Neuronal stem cell (in vitro differentiated cells): ENCODE measurements at regions not wholly inside any gene's neighbourhood (a gene's known extent, or its start where the extent isn't known, plus 50 kb on each side); places are given as distances from the start of the nearest gene placed in this dataset.

Source experiments
- DNase-seq: peaks from one replicate; pipeline ENCODE4 v3.0.0-alpha.2; 2013; ENCODE audit warnings: low spot score
- H2AFZ ChIP-seq: one replicate; pipeline ENCODE4 v1.6.1; 2013; ENCODE audit warnings: mild to moderate bottlenecking, low read length, inconsistent platforms
- H2AK5ac ChIP-seq: 2 replicates; pipeline ENCODE4 v1.6.1; 2013; ENCODE audit warnings: low read depth, mild to moderate bottlenecking, inconsistent platforms, low read length, moderate library complexity, mixed read lengths
- H2BK120ac ChIP-seq: 2 replicates; pipeline ENCODE4 v1.6.1; 2013; ENCODE audit warnings: low read depth, mild to moderate bottlenecking, inconsistent platforms, low read length, moderate library complexity, mixed read lengths
- H2BK12ac ChIP-seq: one replicate; pipeline ENCODE4 v1.6.1; 2013; ENCODE audit warnings: low read length, inconsistent platforms
- H2BK15ac ChIP-seq: 2 replicates; pipeline ENCODE4 v1.6.1; 2013; ENCODE audit warnings: mild to moderate bottlenecking, low read length, inconsistent platforms, mixed read lengths
- H2BK5ac ChIP-seq: one replicate; pipeline ENCODE4 v1.6.1; 2013; ENCODE audit warnings: inconsistent platforms, mild to moderate bottlenecking, low read length, moderate library complexity
- H3K14ac ChIP-seq: one replicate; pipeline ENCODE4 v1.6.1; 2013; ENCODE audit warnings: low read length, inconsistent platforms
- H3K18ac ChIP-seq: 2 replicates; pipeline ENCODE4 v1.6.1; 2013; ENCODE audit warnings: low read length, inconsistent platforms
- H3K23ac ChIP-seq: 2 replicates; pipeline ENCODE4 v1.6.1; 2013; ENCODE audit warnings: low read depth, mild to moderate bottlenecking, mixed read lengths, low read length, inconsistent platforms; ENCODE audit not compliant: poor library complexity
- H3K27ac ChIP-seq: replicated peaks from 3 replicates; pipeline ENCODE4 v1.5.1; 2013; ENCODE audit warnings: low read length, inconsistent platforms
- H3K27me3 ChIP-seq, 3 experiments: 2 replicates each; pipeline ENCODE4 v1.6.1; 2013; ENCODE audit warnings: low read length in 3 of 3, mild to moderate bottlenecking in 2 of 3, inconsistent platforms in 1 of 3, low read depth in 1 of 3, mixed read lengths in 1 of 3, moderate library complexity in 1 of 3; ENCODE audit not compliant: control insufficient read depth in 3 of 3, insufficient read depth in 3 of 3
- H3K36me3 ChIP-seq, 2 donors: replicated peaks in 1 of 2; 2 replicates each; pipeline ENCODE4 v1.6.1; 2013; ENCODE audit warnings: low read length in 2 of 2; ENCODE audit not compliant: control insufficient read depth in 2 of 2, insufficient read depth in 2 of 2
- H3K4ac ChIP-seq: 2 replicates; pipeline ENCODE4 v1.6.1; 2013; ENCODE audit warnings: inconsistent platforms, mild to moderate bottlenecking, low read length, moderate library complexity
- H3K4me1 ChIP-seq, 2 donors: 1 replicate in 1 of 2; 2 replicates in 1 of 2; pipeline ENCODE4 v1.6.1; 2013; ENCODE audit warnings: low read length in 2 of 2, low read depth in 1 of 2; ENCODE audit not compliant: control insufficient read depth in 2 of 2, insufficient read depth in 1 of 2
- H3K4me2 ChIP-seq: one replicate; pipeline ENCODE4 v1.6.1; 2013; ENCODE audit warnings: mild to moderate bottlenecking, low read length, inconsistent platforms; ENCODE audit not compliant: insufficient read depth, poor library complexity, severe bottlenecking
- H3K4me3 ChIP-seq, 2 donors: 2 replicates each; pipeline ENCODE4 v1.5.1; 2013; ENCODE audit warnings: low read length in 2 of 2, mild to moderate bottlenecking in 2 of 2, inconsistent platforms in 1 of 2, moderate library complexity in 1 of 2
- H3K79me1 ChIP-seq: one replicate; pipeline ENCODE4 v1.6.1; 2013; ENCODE audit warnings: low read depth, mild to moderate bottlenecking, inconsistent platforms, low read length, moderate library complexity
- H3K9ac ChIP-seq: one replicate; pipeline ENCODE4 v1.6.1; 2013; ENCODE audit warnings: mild to moderate bottlenecking, low read depth, low read length, inconsistent platforms; ENCODE audit not compliant: poor library complexity
- H3K9me3 ChIP-seq, 2 donors: replicated peaks in 1 of 2; 2 replicates each; pipeline versions ENCODE3 to v1.6.1; 2013; ENCODE audit warnings: low read length in 2 of 2, mild to moderate bottlenecking in 2 of 2, inconsistent platforms in 1 of 2, low read depth in 1 of 2, mixed read lengths in 1 of 2, moderate library complexity in 1 of 2; ENCODE audit not compliant: control insufficient read depth in 2 of 2, insufficient read depth in 1 of 2
- H4K8ac ChIP-seq: one replicate; pipeline ENCODE4 v1.6.1; 2013; ENCODE audit warnings: low read depth, mild to moderate bottlenecking, inconsistent platforms, low read length, moderate library complexity
- H4K91ac ChIP-seq: one replicate; pipeline ENCODE4 v1.6.1; 2013; ENCODE audit warnings: low read length, low read depth, mild to moderate bottlenecking, inconsistent platforms; ENCODE audit not compliant: poor library complexity
- WGBS, 2 donors: extraction: QIAGEN DNeasy Blood & Tissue Kit; methylation state at CpG; one replicate each; pipeline ENCODE4 v1.1.7; 2013; ENCODE audit warnings: missing lambda C conversion rate in 2 of 2, mixed read lengths in 1 of 2; ENCODE audit not compliant: insufficient read length in 2 of 2, insufficient replicate concordance in 1 of 2; ENCODE audit errors: extremely low coverage in 2 of 2; 5-methylcytosine and 5-hydroxymethylcytosine counted together

DNA sequence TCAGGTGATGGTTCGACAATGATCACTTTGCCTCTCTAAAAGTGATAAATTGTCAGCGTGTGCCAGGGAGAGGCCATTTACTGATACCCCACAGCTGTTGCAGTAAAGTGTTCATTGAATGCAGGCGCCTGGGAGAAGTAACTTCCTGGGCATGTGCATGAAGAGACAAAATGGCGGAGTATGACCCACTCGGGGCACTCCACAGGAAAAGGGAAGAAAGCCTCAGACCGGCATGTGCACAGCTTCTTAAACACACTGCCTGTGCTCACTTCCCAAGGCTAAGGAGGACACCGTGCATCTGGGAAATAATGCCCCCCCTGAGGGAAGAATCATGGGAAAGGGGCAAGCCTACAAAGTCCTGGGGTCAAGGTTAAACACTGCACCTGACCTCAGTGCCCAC lies 329.5 kb downstream of the ICE1 start:
- no peak overlapping the region for H2BK5ac ChIP-seq
- no peak overlapping the region for H3K4me3 ChIP-seq
- H3K9ac ChIP-seq: no peak overlapping the region
- H3K36me3 ChIP-seq: no peaks in the 10 kb centered on the region
- H2AK5ac ChIP-seq: no peak overlapping the region
- H3K79me1 ChIP-seq: no peaks in the 10 kb centered on the region
- H4K8ac ChIP-seq: no peak overlapping the region
- no peak overlapping the region for H2AFZ ChIP-seq
- no peak overlapping the region for H2BK12ac ChIP-seq
- no peak overlapping the region for H3K27ac ChIP-seq
- H3K18ac ChIP-seq: no peak overlapping the region
- no peaks in the 10 kb centered on the region for H3K4me1 ChIP-seq
- H2BK120ac ChIP-seq: no peak overlapping the region
- DNase-seq: no peak
- H3K9me3 ChIP-seq: no peaks in the 10 kb centered on the region
- no peak overlapping the region for H4K91ac ChIP-seq
- no peak overlapping the region for H2BK15ac ChIP-seq
- no peak overlapping the region for H3K4ac ChIP-seq
- peak overlapping the region; percentile 50 for H3K14ac ChIP-seq
- no peaks in the 10 kb centered on the region for H3K27me3 ChIP-seq
- WGBS, 2 donors: no CpG with 5 or more reads among the region's 7 CpGs
- no peak overlapping the region for H3K23ac ChIP-seq
- H3K4me2 ChIP-seq: no peak overlapping the region

GRCh38 chr5:5751498-5751897 lies 329.0 kb downstream of the ICE1 start:
- no peak overlapping the region for H3K4me2 ChIP-seq
- no peak overlapping the region for H3K4ac ChIP-seq
- no CpG with 5 or more reads among the region's 4 CpGs for WGBS, 2 donors
- no peak for DNase-seq
- no peak overlapping the region for H3K27ac ChIP-seq
- no peaks in the 10 kb centered on the region for H3K9me3 ChIP-seq
- H3K14ac ChIP-seq: no peak overlapping the region
- H2BK15ac ChIP-seq: no peak overlapping the region
- no peak overlapping the region for H4K8ac ChIP-seq
- H3K27me3 ChIP-seq: no peaks in the 10 kb centered on the region
- no peaks in the 10 kb centered on the region for H3K79me1 ChIP-seq
- H3K23ac ChIP-seq: no peak overlapping the region
- no peak overlapping the region for H2AFZ ChIP-seq
- H3K18ac ChIP-seq: no peak overlapping the region
- H3K9ac ChIP-seq: no peak overlapping the region
- no peak overlapping the region for H2BK12ac ChIP-seq
- no peak overlapping the region for H4K91ac ChIP-seq
- H2BK5ac ChIP-seq: no peak overlapping the region
- H2AK5ac ChIP-seq: no peak overlapping the region
- no peak overlapping the region for H2BK120ac ChIP-seq
- no peaks in the 10 kb centered on the region for H3K4me1 ChIP-seq
- no peaks in the 10 kb centered on the region for H3K36me3 ChIP-seq
- no peak overlapping the region for H3K4me3 ChIP-seq

DNA sequence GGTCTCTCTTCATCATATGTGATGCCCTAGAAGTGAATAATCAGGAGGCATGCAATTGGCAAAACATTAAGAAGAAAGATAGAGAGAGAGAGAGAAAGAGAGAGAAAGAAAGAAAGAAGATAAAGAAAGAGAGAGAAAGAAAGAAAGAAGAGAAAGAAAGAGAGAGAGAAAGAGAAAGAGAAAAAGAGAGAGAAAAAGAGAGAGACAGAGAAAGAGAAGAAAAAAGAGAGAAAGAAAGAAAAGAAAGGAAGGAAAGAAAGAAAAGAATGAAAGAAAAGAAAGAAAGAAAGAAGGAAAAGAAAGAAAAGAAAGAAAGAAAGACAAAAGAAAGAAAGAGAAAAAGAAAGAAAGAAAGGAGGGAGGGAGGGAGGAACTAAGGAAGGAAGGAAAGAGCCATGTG lies 318.9 kb downstream of the ICE1 start:
- Histone ChIP-seq H4K8ac (no peak overlapping the region), H2BK120ac (no peak overlapping the region), H3K36me3 (no peaks in the 10 kb centered on the region), H3K4me2 (no peak overlapping the region), H3K23ac (no peak overlapping the region), H3K14ac (no peak overlapping the region), H3K18ac (no peak overlapping the region), H2BK12ac (no peak overlapping the region), H3K27ac (no peak overlapping the region), H3K79me1 (no peaks in the 10 kb centered on the region), H4K91ac (no peak overlapping the region), H3K4ac (no peak overlapping the region), H3K27me3 (no peaks in the 10 kb centered on the region), H3K9me3 (no peaks in the 10 kb centered on the region), H2AK5ac (no peak overlapping the region), H2AFZ (no peak overlapping the region), H3K4me3 (no peak overlapping the region), H3K9ac (no peak overlapping the region), H3K4me1 (no peaks in the 10 kb centered on the region), H2BK5ac (no peak overlapping the region), H2BK15ac (no peak overlapping the region)
- DNase-seq: no peak

DNA sequence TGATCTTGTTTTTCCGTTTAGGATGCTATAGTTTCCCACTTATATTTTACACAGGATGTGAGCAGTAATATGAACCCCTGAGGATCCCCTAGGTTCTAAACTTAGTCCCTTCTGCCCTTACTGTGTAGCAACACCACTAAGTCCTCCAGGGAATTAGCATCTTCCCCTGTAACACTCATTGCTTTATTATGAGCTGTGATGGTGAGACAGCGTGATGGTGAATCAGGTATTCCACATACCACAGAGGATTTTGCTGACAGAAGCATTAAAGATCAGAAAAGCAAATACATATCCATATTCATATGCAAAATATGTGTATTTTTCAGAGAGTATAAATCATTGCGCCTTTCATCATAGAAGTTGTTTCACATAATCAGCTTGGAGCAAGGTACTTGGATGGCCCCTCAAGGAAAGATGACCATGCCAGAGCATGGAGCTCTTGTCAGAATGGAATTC lies 317.0 kb downstream of the ICE1 start:
- Histone ChIP-seq H2AK5ac (no peak overlapping the region), H2BK120ac (no peak overlapping the region), H4K8ac (no peak overlapping the region), H3K79me1 (no peaks in the 10 kb centered on the region), H2BK5ac (no peak overlapping the region), H3K9me3 (no peaks in the 10 kb centered on the region), H2BK12ac (no peak overlapping the region), H2BK15ac (no peak overlapping the region), H3K14ac (no peak overlapping the region), H4K91ac (no peak overlapping the region), H3K36me3 (no peaks in the 10 kb centered on the region), H3K4me2 (no peak overlapping the region), H3K4me3 (no peak overlapping the region), H3K23ac (no peak overlapping the region), H3K4me1 (no peaks in the 10 kb centered on the region), H3K18ac (no peak overlapping the region), H3K4ac (no peak overlapping the region), H2AFZ (no peak overlapping the region), H3K27ac (no peak overlapping the region), H3K27me3 (no peaks in the 10 kb centered on the region), H3K9ac (no peak overlapping the region)
- no CpG with 5 or more reads among the region's 3 CpGs for WGBS, 2 donors
- no peak for DNase-seq
